GM21423 (cell line): ENCODE measurements at regions not wholly inside any gene's neighbourhood (a gene's known extent, or its start where the extent isn't known, plus 50 kb on each side); places are given as distances from the start of the nearest gene placed in this dataset.
"Not testable (repeated sequence)": the region's sequence is repeated elsewhere in the genome, so short reads cannot be mapped to it uniquely, and the experiment has no call there.

ENCODE experiments used
- ATAC-seq: cut with Tn5 transposase; IDR thresholded peaks from one replicate; pipeline ENCODE4 v1.9.1; 2021; ENCODE audit warnings: mild to moderate bottlenecking, moderate library complexity; ENCODE audit not compliant: unreplicated experiment

DNA sequence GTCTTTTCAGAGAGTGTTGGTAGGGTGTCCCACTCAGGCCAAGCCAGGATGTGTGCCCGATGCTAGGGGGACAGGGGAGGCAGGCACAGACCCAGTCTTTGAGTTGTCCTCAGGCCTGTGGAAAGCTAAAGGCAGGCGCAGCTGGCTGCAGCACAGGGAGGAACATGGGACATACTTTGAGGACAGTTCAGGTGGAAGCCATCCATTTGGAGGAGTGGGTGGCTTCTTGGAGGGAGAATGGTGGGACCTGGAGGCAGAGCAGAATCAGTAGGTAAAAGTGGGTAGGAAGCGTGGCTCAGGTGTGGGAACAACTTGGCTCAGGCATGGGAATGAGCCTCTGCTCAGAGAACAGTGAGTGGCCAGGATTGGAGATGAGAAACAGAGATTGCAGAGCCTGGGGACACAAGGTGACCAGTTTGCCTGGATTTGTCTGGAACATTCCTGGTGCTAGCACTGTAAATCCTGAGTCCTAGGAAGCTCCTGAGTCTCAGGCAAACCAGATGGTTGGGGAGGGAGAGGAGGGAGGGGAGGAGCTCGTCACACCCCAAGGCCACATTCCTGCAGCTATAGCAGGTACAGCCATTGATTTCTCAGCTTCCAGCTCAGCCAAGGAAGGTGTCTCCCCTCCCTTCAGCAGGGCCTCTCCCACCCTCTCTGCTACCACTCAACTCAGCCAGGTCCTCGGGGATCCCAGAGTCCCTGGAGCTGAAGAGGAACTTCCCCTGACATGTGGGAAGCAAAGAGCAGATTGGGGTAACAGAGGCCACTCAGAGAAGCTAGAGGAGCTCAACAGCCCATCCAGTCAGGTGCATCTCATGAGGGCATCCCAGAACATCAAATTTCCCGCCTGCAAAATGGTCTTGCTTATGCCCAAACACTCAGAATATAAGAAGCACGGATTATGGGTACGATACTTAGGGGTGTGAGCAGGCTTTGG lies 65.2 kb upstream of the TINAGL1 start:
- ATAC-seq: no peak

GRCh38 chr1:31511848-31512615 lies 64.3 kb upstream of the TINAGL1 start:
- ATAC-seq: no peak

DNA sequence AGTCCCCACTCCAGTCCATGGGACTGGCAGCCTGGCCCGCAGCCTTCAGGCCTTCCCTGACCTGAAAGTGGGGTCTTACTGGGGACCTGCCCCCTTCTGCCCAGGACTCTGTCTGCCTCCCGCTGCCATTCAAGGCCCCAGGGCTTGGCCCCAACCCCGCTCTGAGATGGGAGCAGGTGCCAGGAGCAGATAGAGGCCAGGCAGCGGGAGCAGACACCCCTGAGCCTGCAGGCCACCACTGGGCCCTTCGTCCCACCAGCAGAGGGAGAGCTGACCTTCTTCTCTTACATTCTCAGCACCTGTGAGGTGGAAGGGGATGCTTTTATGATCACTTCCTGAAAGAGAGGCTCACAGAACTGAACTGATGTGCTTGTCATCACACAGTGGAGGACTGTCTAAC lies 62.2 kb upstream of the TINAGL1 start:
- no peak for ATAC-seq

DNA sequence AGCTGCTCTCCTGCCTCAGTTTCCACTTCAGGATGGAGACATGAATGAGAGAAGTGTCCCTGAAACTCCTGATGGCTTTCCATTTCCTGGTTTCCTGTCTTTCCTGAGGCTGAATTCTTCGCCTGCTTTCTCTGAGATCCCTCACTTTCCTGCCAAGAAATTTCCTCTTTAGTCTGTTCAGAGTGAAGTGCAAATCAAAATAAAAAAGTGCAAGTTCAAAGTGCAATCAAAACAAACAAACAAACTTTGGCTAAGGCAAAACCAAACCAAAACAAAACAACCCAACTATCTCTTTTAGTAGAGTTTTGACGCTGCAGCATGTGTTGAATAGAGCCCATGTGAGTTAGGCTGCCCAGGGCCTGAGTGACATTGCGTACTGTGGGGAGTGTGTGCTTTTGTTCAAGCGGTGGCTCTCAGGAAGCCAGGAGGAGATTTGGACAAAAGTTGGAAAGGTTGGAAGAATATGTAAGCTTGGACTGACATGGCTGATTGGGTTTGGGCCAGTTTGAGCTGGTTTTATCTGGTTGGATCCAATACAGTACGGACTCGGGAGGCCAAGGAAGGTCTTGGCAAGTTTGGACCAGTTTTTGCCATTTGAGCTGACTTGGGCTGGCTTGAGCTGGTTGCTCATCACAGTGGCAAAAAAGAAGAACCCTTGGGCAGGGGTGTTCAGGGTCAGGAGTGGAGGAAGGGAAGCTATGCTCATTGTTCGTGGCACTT lies 61.1 kb upstream of the TINAGL1 start:
- no peak for ATAC-seq

DNA sequence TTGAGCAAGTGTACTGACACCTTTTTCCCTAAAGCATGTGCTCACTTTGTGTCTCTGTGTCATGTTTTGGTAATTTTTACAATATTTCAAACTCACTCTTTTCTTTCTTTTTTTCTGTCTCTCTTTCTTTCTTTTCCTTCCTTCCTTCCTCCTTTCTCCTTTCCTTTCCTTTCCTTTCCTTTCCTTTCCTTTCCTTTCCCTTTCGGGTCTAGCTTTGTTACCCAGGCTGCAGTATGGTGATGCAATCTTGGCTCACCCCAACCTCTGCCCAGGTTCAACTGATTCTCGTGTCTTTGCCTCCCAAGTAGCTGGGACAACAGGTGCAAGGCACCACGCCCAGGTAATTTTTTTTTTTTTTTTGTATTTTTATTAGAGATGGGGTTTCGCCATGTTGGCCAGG lies 60.4 kb upstream of the TINAGL1 start:
- no peak for ATAC-seq

GRCh38 chr1:31517301-31517700 lies 59.0 kb upstream of the TINAGL1 start:
- no peak for ATAC-seq

DNA sequence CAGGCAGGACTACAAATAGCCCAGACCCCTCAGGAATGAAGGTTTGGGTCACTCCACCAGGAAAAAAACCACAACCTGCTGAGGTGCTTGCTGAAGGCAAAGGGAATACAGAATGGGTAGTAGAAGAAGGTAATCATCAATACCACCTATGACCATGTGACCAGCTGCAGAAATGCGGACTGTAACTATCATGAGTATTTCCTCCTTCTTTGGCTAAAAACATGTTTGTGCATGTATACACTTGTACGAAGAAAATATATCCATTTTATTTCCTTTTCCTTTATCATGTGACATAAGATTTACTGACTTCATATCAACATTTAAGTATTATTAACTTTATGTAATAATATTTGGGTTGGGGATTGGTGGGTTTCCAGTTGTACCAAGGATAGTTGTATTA lies 58.3 kb upstream of the TINAGL1 start:
- ATAC-seq: not testable (repeated sequence)

DNA sequence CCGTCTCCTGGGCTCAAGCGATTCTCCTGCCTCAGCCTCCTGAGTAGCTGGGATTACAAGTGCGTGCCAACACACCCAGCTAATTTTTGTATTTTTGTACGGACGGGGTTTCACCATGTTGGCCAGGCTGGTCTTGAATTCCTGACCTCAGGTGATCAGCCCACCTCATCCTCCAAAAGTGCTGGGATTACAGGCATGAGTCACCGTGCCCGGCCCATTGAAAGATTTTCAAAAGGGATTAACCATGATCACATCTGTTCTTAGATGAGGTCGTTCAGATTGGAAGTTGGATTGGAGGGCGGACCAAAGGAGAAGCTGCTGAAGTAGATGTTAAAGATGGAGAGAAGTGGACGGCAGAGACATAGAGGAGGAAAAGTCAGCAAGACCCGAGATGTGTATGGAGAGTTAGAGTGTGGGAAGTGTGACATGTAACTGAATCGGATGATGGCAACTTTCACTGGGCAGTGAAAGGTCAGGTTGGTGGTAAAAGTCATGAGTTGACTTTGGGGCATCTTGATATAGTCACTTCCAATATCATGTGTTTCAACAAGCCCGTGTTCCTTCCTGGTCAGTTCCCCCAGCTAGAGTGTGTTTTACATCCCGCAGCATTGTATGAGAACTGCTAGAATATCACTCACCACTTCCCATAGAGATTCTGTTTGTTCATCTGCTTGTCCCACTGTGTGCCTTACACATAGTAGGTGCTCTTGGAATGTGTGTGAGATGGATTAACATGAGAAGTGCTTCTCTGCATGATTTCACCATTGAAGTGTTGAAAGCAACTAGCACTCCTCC lies 54.4 kb upstream of the TINAGL1 start:
- ATAC-seq: no peak

DNA sequence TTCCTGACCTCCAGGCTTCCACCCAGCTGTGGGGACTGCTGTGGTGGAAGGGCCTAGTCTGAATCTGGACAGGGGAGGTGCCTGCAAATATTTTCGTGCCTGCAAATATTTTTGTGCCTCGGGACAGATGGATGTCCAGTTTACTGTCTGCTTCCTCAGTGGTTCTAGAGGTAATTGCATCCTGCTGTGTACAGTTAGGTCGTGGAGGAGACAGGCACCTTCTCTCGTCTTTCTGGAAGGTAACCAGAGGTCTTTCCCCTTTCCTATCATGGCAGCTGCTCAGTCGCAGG lies 53.8 kb upstream of the TINAGL1 start:
- ATAC-seq: no peak

- ATAC-seq: no peak
Observed at GRCh38 chr1:31523012-31523411, 53.3 kb upstream of the TINAGL1 start.

DNA sequence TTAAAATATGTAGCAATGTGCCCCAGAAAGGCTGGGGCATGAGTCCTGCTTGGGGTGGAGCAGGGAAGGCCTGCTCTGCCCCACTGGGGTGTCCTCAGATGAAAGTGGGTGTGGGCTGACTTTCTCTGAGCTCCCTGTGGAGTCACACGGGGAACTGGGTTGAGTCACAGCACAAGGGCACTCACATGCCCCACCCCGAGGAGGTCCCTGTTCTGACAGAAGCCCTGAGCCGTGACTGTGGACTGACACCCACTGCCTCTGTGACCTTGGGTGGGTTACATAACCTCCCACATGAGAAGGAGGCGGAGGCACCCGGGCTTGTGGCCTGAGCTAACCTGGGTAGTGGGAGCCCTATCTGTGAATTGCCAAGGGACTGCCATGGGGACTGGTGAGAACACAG lies 52.5 kb upstream of the TINAGL1 start:
- ATAC-seq: no peak

GRCh38 chr1:31524186-31524901 lies 52.0 kb upstream of the TINAGL1 start:
- no peak for ATAC-seq
